ENCODE measurements at regions not wholly inside any gene's neighbourhood (a gene's known extent, or its start where the extent isn't known, plus 50 kb on each side); places are given as distances from the start of the nearest gene placed in this dataset.

DNA sequence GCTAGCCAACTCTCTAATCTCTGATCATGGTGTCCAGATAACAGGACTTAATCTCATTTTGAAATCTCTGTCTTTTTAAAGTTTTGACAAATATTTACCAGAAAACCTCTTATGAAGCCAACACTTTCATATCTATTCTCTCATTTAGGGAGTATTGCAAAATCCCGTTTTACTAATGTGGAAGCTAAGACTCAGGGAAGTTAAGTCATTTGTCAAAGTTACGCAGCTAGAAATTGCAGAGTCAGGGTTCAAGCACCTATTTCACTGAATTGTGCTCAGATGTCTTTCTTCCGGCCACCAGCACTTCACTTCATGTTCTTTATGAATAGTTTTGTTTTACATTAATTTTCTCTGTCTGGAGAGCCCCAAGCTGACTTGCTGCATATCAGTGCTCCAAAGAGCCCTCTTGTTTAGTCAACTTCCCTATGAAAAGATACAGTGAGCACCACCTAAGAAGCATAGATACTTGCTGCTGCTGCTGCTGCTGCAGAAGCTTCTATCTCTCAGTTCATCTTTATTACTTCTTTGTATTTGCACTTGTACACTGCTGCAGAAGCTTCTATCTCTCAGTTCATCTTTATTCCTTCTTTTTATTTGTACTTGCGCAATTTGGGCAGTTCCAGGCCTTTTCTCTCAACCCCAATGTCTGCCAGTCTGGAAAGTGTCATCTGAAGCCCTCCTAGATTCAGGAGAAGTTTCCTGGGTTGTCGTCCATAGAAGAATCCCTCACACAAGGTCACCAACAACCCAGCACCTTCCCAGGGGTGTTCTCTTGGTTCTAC is 329.7 kb downstream of the MAFB start:
- H3K4me3 ChIP-seq (ENCODE audit: low read depth, low read length): no peak overlapping the region
- H3K36me3 ChIP-seq (ENCODE audit: control insufficient read depth, insufficient read depth, low read length): no peaks in the 10 kb centered on the region
- no peaks in the 10 kb centered on the region for H3K27me3 ChIP-seq (ENCODE audit: control insufficient read depth, insufficient read depth, low read length)
- no peak for TF ChIP-seq CTCF (IDR thresholded peaks at IDR 0.05; ENCODE audit: insufficient read depth, low read length, poor library complexity, severe bottlenecking)
- DNase-seq (ENCODE audit: low read depth): no peak

- H3K27me3 ChIP-seq (ENCODE audit: control insufficient read depth, insufficient read depth, low read length): no peaks in the 10 kb centered on the region
- no peak for TF ChIP-seq CTCF (IDR thresholded peaks at IDR 0.05; ENCODE audit: insufficient read depth, low read length, poor library complexity, severe bottlenecking)
- H3K4me3 ChIP-seq (ENCODE audit: low read depth, low read length): no peak overlapping the region
- no peak for DNase-seq (ENCODE audit: low read depth)
- H3K36me3 ChIP-seq (ENCODE audit: control insufficient read depth, insufficient read depth, low read length): no peaks in the 10 kb centered on the region
Measured at GRCh38 chr20:40354880-40355279, 334.2 kb downstream of the MAFB start.

DNA sequence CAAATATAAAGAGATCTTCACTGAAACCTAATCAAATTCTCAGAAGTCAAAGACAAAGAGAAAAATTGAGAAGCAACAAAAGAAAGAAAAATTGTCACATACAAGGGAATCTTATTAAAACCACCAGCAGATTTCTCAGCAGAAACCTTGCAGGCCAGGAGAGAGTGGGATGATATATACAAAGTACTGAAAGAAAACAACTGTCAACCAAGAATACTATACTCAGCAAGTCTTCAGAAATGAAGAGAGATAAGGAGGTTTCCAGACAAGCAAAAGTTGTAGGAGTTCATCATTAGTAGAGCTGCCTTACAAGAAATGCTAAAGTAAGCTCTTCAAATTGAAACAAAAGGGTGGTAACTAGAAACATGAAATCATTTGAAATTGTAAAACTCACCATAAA is 345.6 kb downstream of the MAFB start:
- DNase-seq (ENCODE audit: low read depth): no peak
- no peaks in the 10 kb centered on the region for H3K27me3 ChIP-seq (ENCODE audit: control insufficient read depth, insufficient read depth, low read length)
- no peaks in the 10 kb centered on the region for H3K36me3 ChIP-seq (ENCODE audit: control insufficient read depth, insufficient read depth, low read length)
- H3K4me3 ChIP-seq (ENCODE audit: low read depth, low read length): no peak overlapping the region
- TF ChIP-seq CTCF (IDR thresholded peaks at IDR 0.05; ENCODE audit: insufficient read depth, low read length, poor library complexity, severe bottlenecking): no peak

DNA sequence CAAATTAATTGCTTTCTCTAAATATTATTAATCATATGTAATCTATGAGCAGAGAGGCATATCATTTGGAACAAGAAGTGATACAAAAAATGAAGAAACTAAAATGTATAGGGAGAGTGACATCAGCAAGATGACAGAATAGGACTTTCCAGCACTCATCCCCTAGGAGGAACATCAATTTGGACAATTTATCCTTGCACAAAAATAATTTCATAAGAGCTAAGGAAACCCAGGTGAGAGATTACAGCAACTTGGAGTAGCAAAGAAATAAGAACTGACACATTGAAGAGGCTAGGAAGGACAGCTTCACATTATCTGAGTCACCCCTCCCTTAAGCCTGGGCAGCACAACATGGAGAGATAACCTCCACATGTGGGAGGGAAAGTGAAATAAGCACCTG is 347.5 kb downstream of the MAFB start:
- no peak overlapping the region for H3K4me3 ChIP-seq (ENCODE audit: low read depth, low read length)
- TF ChIP-seq CTCF (IDR thresholded peaks at IDR 0.05; ENCODE audit: insufficient read depth, low read length, poor library complexity, severe bottlenecking): no peak
- DNase-seq (ENCODE audit: low read depth): no peak
- H3K36me3 ChIP-seq (ENCODE audit: control insufficient read depth, insufficient read depth, low read length): no peaks in the 10 kb centered on the region
- H3K27me3 ChIP-seq (ENCODE audit: control insufficient read depth, insufficient read depth, low read length): no peaks in the 10 kb centered on the region

GRCh38 chr20:40339661-40340449 is 349.2 kb downstream of the MAFB start:
- Histone ChIP-seq H3K36me3 (ENCODE audit: control insufficient read depth, insufficient read depth, low read length) (no peaks in the 10 kb centered on the region), H3K4me3 (ENCODE audit: low read depth, low read length) (no peak overlapping the region), H3K27me3 (ENCODE audit: control insufficient read depth, insufficient read depth, low read length) (no peaks in the 10 kb centered on the region)
- DNase-seq (ENCODE audit: low read depth): no peak
- no peak for TF ChIP-seq CTCF (IDR thresholded peaks at IDR 0.05; ENCODE audit: insufficient read depth, low read length, poor library complexity, severe bottlenecking)

Measured in kidney epithelial cell (primary cell).